Left lung (tissue), 4 donors: ENCODE measurements at regions not wholly inside any gene's neighbourhood (a gene's known extent, or its start where the extent isn't known, plus 50 kb on each side); places are given as distances from the start of the nearest gene placed in this dataset.

Experiments used
- ATAC-seq: fragments of 200-7000 bp; cut with Tn5 transposase; one replicate; pipeline ENCODE4 v1.9.1; 2020; ENCODE audit warnings: moderate library complexity
- DNase-seq, 4 donors: peaks; one replicate each; pipeline ENCODE4 v3.0.0-alpha.2; 2013 to 2020
- H3K27ac ChIP-seq, 2 donors: fragments of 200-600 bp; sonication (generic) in 1 of 2; one replicate each; pipeline versions ENCODE4 v1.5.0 to v1.8.0; 2020 to 2021
- H3K27me3 ChIP-seq, 2 donors: fragments of 200-600 bp; sonication (generic) in 1 of 2; one replicate each; pipeline versions ENCODE4 v1.5.0 to v1.8.0; 2020 to 2021
- H3K36me3 ChIP-seq, 2 donors: fragments of 200-600 bp; sonication (generic) in 1 of 2; one replicate each; pipeline versions ENCODE4 v1.5.0 to v1.8.0; 2020 to 2021
- H3K4me1 ChIP-seq, 2 donors: fragments of 200-600 bp; one replicate each; pipeline ENCODE4 v1.8.0; 2021
- H3K4me3 ChIP-seq, 2 donors: fragments of 200-600 bp; sonication (generic) in 1 of 2; one replicate each; pipeline versions ENCODE4 v1.5.0 to v1.8.0; 2020 to 2021; ENCODE audit warnings: mild to moderate bottlenecking in 1 of 2
- H3K9me3 ChIP-seq, 2 donors: fragments of 200-600 bp; sonication (generic) in 1 of 2; one replicate each; pipeline versions ENCODE4 v1.5.0 to v1.8.0; 2020 to 2021
- CTCF ChIP-seq, 2 donors: fragments of 200-600 bp; sonication (generic) in 1 of 2; IDR thresholded peaks; one replicate each; pipeline versions ENCODE4 v1.5.0 to v1.8.0; 2021; ENCODE audit warnings: antibody characterized with exemption in 2 of 2
- intact Hi-C, 2 donors: fragments of 100-400 bp; cut with DNase I; formaldehyde crosslinking; loops; one replicate each; pipeline versions ENCODE4 v1.11.2 to v1.14.2; 2022
- donor health status: DM: no; HTN: yes; CAD: no.
- donor health status: DM: no; HTN: no; CAD: no.

- DNase-seq (no peak), ATAC-seq (no peak)
- TF ChIP-seq CTCF (IDR thresholded peaks at IDR 0.05), result no peak
- Histone ChIP-seq H3K4me1 (no peaks in the 10 kb centered on the region), H3K9me3 (no peaks in the 10 kb centered on the region), H3K27ac (no peak overlapping the region), H3K4me3 (no peak overlapping the region), H3K36me3 (no peaks in the 10 kb centered on the region), H3K27me3 (no peaks in the 10 kb centered on the region)
- intact Hi-C loops, result no loop called here
Measured at GRCh38 chr3:132084982-132085381, 50.2 kb upstream of the CPNE4 start.

DNA sequence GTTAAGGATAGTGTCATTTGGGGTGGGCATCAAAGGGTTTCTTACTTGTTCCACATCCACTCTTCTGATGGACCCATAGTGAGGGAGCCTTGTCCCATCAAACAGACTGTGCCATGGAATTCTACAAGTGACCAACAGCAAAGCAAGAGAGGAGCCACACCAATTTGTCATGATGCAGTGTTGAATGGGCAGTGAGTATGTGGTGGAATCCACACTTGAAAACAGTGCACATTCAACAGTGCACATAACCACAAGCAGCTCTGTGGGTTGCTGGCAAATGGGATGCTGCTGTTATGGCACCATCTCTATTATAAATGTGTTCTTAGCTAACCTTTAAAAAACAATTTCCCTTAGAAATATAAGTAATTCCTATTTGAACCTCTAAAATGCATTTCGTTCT, 52.5 kb upstream of the CPNE4 start:
- H3K9me3 ChIP-seq, result no peaks in the 10 kb centered on the region
- no peak for DNase-seq
- no peak overlapping the region for H3K27ac ChIP-seq
- intact Hi-C loops, result no loop called here
- ATAC-seq, result no peak
- H3K4me1 ChIP-seq, result no peaks in the 10 kb centered on the region
- no peak for TF ChIP-seq CTCF (IDR thresholded peaks at IDR 0.05)
- no peaks in the 10 kb centered on the region for H3K36me3 ChIP-seq
- no peak overlapping the region for H3K4me3 ChIP-seq
- H3K27me3 ChIP-seq, result no peaks in the 10 kb centered on the region

GRCh38 chr3:132088291-132088690, 53.5 kb upstream of the CPNE4 start:
- ATAC-seq, result no peak
- Histone ChIP-seq H3K36me3 (no peaks in the 10 kb centered on the region), H3K27me3 (no peaks in the 10 kb centered on the region), H3K9me3 (no peaks in the 10 kb centered on the region), H3K4me3 (no peak overlapping the region), H3K27ac (no peak overlapping the region), H3K4me1 (no peaks in the 10 kb centered on the region)
- intact Hi-C loops, result no loop called here
- DNase-seq, result no peak
- no peak for TF ChIP-seq CTCF (IDR thresholded peaks at IDR 0.05)

DNA sequence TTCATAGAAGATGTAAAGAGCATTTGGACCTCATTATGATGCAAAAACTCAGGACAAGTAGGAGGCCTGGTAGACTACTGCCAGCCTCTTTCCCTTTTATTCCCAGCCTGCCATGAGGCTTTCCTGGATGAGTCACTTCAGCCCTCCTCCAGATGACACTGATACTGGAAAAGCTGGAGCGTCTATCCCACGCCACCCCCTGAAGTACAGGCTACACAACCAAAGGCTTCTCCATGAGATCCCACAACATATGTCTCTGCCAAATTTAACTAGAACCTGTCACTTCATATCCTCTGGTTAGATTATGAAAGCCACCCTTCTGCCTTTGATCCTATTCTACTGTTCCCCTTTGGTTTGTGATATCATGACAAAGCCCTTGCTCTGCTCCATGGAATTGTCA, 56.1 kb upstream of the CPNE4 start:
- Histone ChIP-seq H3K27ac (no peak overlapping the region), H3K9me3 (no peaks in the 10 kb centered on the region), H3K36me3 (no peaks in the 10 kb centered on the region), H3K27me3 (no peaks in the 10 kb centered on the region), H3K4me1 (no peaks in the 10 kb centered on the region), H3K4me3 (no peak overlapping the region)
- ATAC-seq (no peak), DNase-seq (no peak)
- TF ChIP-seq CTCF (IDR thresholded peaks at IDR 0.05), result no peak
- intact Hi-C loops, result no loop called here

DNA sequence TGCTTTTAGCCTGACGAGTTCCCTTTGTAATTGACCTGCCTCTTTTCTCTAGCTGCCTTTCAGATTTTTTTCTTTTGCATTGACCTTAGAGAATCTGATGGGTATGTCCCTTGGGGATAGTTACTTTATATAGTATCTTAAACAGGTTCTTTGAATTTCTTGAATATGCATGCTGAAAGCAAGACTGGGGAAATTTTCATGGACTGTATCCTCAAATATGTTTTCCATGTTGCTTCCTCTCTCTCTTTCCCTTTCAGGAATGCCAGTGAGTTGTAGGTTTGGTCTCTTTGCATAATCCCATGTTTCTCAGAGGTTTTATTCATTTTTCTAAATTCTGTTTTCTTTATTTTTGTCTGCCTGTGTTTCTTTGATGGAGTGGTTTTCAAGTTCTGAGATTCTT, 81.8 kb upstream of the CPNE4 start:
- Histone ChIP-seq H3K27ac (no peak overlapping the region), H3K9me3 (no peaks in the 10 kb centered on the region), H3K4me1 (no peaks in the 10 kb centered on the region), H3K27me3 (no peaks in the 10 kb centered on the region), H3K4me3 (no peak overlapping the region), H3K36me3 (no peaks in the 10 kb centered on the region)
- DNase-seq, result no peak
- no peak for ATAC-seq
- TF ChIP-seq CTCF (IDR thresholded peaks at IDR 0.05), result no peak
- intact Hi-C loops, result no loop called here
